SIG-M5 treated with dmso at 0.1 percent for 504 hours (cell line): ENCODE measurements at regions not wholly inside any gene's neighbourhood (a gene's known extent, or its start where the extent isn't known, plus 50 kb on each side); places are given as distances from the start of the nearest gene placed in this dataset.
"Not testable (repeated sequence)": the region's sequence is repeated elsewhere in the genome, so short reads cannot be mapped to it uniquely, and the experiment has no call there.

ENCODE experiments used
- DNase-seq: peaks from one replicate; lab custom pipeline; 2025; ENCODE audit not compliant: unreplicated experiment; lab: John Stamatoyannopoulos, UW

DNA sequence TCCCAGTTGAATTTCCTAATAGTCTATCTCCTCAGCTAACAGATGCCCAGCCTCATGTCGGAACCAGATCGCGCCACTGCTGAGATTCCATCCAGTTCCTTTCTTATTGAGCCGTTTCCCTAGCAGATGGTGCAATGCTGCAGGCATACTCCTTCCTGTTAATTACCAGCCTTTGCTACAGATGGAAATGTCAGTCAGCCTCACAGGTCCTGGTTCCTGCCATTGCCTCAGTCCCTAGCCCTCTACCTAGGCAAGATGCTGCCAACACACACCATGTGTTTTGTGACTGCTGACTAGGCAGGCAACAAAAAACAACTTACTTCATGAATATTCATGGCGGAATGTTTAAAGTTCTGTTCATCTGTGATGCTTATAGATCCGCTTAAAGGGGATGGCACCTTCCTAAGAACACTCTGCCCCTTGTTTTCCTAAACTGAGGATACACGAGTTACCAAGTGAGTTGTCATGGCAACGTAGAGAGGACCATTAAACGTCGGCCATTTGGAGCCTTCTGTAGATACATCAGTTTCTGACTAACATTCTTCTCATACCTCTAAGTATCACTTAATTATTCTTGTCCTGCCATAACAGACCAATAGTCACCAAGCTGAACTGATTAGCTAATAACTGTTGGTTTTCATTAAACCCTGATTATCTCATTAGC, 749.5 kb downstream of the RNF144A start:
- no peak for DNase-seq

DNA sequence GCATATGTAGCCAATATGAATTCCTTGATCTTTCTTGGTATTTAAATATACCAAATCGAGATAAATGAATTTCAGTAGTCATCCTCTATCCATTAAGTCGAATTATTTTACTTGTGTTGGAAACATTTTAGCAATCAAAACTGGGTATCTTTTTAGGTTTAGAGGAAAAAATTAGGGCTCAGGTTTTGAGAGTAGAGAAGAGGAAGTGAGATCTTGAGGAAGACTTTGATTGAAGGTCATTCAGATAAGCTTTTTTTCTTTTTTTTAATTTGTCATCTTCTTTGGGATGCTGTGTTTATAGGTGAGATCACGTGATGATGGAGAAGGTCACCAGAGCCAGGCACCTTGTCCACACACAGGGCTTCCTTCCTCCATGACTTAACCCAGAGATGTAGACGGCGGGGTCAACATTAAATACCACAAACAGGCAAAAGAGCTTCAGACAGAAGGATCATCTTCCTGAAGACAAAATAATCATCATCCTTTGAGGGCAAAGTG, 750.1 kb downstream of the RNF144A start:
- DNase-seq: no peak

DNA sequence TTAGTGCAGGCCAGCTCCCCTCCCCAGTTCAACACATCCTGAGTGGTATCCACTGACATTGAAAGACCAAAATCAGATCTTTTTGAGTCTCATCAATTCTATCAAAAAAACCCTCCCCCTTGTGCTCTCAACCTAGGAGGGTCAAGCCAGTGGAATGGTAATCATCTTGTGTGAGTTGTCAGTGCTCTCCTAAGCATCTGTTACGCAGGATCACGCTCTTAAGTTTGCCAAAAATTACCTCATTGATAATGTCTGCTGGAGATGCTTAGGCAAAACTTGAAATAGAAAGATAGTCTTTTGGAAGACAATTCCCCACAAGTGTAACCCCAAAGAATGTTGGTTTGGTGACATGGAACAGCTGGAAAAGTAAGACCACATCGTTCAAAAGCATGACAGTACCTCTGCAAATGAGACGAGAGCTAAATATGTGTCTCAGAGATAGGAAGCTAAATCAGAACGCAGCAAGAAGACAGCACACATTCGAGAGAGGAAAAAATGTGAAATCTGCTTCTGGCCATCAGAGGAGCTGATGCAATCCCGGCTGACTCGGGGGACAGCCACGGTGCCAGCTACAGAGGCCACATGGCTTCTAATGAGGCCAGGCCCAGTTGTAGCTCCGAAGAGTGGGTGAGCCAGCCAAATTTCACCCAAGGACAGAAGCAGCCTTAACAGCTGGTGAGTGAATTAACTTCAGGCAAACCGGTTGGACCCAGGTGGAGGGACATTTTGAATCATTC, 753.9 kb downstream of the RNF144A start:
- no peak for DNase-seq

DNA sequence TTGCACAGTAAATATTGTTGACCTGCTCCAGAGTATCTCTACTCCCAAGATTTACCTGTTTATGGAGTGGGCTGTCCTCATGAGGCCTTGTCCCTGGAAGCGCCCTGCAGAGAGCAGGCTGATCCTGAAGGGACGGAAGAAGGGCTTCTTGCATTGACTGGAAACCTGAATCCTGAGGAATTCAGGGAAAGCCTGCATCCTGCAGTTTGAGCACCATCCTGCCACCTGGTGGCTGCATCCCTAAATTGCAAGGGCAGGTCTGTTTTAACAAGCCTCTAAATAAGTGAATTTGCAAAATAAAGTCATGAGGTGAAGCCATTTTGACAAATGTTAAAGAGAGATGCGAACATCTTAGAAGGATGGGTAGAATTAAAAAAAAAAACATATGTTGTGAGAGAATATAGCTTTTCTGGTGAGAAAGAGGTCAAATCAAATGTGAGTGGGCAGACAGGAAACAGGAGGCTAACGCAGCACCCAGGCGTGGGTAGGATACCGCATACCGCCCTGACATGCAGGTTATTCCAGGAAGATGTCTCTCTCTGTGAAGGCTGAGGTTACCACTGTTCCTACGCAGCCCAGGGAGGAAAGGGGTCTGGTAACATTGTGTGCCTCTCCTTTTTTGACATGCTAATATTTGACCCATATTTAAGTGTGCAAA, 754.9 kb downstream of the RNF144A start:
- no peak for DNase-seq

DNA sequence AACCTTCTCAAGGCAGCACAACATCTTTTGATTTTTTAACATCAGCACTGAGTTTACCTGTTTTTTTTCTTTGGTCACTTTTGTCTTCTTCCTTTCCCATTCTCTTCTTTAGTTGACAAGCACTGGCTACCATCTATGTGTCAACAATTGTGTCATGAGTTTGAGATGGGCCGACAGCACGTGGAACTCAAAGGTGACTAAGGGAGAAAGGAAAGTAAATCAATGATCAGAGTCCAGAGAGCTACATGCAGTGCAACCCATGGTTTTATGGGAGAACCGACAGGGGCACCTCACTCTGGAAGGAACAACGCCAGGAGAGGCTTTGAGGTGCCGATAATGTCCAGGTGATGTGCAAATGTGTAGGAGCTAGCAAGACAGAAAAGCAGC, 755.5 kb downstream of the RNF144A start:
- DNase-seq: no peak

DNA sequence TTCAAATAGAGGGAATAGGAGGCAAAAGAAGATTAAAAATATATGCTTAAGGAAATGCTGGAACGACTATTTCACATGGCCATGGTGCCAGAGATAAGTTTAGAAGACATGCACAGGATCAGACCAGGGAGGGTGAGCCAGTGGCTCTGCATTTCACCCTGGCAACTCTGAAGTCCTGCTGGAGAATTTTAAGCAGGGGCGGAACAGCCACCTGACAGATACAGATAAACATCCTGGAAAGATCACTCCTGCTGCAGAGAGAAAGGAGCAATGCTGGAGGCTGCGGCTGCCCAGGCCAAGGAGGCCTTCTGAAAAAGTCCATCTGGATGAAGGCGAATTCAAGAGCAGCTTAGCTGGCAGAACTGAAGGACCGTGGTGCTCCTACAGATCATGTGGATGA, 755.9 kb downstream of the RNF144A start:
- no peak for DNase-seq

DNA sequence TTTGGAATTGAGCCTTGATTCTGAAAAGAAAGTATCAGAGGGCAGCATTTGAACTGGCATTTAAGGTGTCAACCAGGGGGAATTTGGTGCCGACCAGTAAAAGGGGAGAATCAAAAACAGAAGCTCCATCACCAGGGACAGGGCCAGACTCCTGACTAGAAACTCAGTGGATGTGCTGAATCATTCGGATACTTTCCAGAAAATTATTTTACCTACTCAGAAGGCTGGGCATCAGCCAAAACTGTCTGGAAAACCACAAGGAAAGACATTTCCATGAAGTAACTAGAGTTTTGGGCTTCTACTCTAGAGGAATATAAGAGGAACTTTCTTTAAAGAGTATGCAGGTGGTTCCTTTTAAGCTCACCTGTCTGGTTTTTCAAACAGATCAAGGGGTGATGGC, 756.6 kb downstream of the RNF144A start:
- no peak for DNase-seq

DNA sequence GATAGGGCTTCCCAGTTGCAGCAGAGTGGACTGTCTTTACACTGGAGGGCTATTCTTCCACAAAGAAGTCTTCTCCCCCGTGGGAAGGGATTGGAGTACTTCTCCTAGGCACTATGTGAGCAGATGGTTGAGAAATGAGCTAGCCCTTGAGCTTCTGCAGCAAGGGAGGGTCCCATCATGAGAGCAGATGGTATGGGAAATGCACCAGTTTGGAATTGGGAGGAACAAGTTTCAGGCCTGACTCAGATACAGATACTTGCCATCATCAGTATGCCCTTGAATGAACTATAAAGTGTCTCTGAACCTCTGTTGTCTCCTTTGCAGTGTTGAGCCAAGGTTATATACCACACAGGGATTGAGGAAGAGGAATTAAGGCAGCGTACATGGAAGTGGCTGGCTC, 757.4 kb downstream of the RNF144A start:
- no peak for DNase-seq

DNA sequence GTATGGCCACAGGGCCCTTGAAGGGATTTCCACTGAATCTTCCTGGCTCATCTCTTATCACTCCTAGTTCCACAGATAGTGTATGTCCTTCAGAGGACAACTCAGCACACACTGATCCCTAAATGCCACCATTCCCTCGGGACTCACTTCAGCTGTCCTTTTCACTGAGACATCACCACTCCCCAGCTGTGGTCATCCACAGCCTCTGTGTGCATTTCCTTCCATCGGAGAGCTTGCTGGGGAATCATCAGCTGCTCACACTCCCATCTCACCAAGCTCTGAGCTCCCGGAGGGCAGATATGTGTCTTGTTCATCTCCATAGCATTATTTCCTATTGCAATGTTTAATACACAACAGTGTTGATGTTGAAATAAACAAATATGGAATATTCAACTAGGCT, 759.5 kb downstream of the RNF144A start:
- DNase-seq: no peak

DNA sequence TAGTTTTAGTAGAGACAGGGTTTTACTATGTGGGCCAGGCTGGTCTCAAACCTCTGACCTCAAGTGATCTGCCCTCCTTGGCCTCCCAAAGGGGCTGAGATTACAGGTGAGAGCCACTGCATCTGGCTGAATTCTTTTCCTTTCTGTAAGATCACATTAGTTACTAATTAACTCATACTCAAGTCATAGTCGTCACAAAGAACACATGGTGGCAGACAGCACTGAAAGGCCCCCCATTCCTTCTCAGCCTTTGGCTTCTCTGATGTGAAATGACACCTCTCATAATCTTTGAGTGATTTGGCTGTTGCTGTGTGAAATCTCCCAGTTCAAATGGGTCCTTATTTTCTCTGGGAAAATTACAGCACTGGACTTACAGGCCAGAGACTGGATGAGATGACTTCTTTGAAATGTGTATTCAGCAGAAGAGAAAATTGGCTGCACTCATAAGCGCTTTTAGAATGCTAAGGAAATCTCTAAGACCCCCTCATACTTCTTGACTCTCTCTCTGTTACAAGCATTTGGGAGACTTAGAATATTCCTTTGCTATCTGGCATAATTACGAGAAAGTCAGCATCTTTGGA, 764.8 kb downstream of the RNF144A start:
- no peak for DNase-seq

DNA sequence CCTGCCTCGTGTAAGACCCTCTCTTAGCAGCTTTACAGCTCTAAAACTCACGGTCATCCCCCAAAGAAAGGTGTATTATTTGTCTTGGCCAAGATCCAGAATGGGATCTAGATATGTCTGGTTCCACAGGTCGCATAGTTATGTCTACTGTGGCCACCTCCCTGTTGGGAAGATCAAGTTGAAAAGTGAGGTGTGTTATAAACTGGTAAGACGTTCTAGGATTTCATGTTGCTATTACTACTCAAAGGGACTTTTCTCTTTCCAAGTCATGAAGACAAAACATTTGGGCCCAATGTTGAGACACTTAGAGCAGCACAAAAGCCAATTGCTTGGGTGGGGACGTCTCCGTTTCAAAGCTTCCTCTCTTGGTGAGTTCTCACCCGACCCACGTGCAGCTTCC, 766.0 kb downstream of the RNF144A start:
- DNase-seq: no peak

DNA sequence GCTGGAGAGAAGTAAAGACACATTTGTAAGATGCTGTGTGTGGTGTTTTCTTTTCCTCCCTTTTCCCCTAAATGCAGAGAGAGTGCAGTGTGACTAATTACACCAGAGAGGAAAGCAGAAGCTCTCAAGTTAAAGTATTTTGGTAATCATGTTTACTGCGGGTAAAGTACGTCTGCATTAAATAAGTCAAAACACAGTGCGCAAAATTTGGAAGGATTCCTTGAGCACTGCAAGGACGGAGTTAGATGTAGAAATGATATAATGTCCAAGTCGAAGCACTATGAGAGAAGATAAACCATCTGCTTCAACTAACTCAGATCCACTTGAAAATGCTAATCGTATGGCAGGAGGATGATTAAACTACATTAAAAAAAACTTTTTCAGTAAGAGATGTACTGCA, 766.5 kb downstream of the RNF144A start:
- DNase-seq: no peak

DNA sequence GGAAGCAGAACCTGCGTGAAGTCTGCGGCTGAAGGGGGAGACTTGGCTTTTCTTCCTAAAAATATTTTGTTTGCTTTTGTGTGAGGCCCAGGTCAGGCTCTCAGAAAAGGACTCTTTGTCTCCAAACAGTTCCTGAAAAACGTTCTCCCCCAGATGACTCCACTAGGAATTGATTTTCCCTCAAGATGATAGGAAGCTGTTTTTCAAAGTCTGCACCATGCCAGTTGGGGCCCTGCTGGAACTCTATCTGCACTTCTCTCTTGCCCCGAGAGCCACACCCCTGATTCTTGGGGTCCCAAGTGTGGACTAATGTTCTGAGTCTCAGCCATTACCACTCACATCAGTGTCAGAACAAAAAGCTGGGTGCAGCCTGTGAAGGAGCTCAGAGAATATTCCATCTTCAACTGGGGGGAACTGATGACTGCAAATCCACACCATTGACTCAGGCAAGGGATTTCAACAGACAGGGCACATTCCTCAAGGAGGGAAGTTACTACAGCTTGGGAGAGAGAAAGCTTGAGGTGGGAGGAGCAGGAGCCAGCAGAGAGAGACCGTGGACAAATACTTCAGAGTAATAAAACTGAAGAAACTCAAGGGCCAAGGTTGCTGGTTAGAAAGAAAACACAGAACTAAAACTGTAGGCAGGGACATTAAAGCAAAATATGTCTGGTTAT, 768.3 kb downstream of the RNF144A start:
- DNase-seq: no peak

DNA sequence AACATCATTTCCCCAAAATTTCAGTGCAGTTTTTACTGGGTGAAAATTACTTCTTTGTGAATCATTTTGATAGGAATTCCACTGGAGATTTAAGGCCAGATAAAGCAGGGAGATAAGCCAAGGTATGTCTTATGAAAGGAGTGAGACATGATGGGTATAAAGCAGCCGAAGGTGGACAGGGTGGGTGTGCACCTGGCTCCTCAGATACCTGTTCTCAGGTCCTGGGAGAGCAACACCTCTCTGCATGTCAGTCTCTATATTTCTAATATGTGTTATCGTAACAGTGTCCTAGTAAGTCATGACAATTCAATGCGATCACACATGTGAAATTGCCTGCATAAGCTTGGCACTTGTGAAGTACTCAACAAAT, 768.8 kb downstream of the RNF144A start:
- DNase-seq: no peak

DNA sequence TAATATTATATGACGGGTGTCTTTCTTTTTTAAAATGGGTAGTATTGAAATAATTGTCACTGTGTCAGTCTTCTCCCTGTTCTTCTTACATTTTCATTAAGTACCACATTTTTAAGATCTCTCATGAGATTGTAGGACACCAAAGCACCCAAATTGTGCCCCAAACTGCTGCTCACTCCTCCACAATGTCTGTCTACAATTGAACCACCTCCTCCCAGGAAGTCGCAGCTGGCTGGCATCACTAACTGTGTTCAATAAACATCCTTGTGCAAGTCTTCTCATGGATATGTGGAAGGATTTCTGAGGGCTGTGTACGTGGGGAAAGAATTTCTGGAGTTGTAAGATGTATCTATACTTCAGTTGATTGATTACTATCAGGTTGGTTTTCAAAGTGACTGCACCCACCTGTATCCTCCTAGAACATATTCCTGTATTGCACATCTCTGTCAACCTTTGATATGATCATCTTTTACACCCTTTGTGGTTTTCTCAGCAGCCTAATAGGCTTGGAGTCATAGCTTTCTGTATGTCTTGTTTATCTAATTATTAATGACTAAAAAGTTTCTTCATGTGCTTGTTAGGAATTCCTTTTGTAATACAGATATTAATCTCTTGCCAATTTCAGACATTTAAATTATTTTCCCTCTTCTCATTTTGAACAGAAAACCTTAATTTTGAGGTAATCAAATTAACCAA, 774.9 kb downstream of the RNF144A start:
- no peak for DNase-seq

DNA sequence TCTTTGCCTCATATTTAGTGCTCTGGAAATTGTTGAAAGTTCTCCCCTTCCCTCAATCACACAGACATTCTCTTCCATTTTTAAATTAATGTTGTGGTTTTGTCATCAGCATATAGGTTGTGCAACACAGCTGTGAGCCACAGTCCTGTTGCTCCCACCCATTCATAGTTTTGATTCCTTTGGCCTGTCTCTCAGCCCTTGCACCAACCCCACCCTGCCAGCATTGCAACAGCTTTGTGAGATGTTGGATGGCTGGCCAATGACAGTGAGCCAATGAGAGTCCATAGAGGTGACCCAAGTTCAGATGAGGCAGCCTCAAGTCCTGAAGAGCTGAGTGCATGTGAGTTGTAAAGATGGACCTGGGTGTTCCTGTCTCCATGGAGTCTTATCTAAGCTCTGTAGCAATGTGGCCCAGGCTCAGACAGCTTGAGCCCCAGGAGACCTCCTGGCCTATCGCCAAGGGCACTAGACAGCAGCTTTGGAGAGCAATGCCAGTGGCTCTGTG, 775.5 kb downstream of the RNF144A start:
- no peak for DNase-seq

DNA sequence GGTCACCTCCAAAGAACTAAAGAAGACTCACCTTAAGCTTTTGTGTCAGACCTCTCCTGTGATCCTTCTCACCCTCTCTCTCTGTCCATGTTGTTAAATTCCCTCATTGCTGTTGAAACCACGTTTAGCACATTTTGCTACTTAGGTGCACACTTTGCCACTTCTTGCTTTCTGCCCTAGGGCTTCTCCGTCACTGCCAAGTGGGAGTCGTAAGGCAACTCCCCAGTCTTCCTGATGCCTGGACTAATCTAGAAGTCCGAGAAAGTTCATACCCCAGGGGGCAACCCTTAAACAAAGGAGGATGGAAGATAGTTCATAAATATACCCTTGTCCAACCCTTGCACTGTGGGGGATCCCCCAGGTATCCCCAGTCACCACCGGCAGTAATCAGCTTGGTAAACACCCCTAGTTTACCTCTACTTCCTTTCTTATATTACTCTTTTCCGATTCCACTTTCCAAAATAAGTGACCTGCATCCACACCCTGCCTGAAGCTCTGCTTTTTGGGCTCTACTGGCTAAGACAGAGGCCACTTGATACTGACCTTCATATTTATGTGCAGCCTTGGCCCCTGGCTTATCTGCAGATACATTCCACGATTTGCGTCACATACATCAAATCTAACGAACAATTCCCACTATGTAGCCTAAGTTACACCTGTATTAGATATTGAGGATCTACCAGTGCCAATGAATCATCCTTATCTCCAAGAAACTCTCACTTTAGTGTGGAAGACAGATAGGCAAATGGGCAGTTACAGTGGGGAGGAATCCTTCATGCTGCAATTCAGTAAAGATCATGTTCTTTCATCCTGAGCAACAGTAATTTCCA, 776.2 kb downstream of the RNF144A start:
- DNase-seq: no peak

DNA sequence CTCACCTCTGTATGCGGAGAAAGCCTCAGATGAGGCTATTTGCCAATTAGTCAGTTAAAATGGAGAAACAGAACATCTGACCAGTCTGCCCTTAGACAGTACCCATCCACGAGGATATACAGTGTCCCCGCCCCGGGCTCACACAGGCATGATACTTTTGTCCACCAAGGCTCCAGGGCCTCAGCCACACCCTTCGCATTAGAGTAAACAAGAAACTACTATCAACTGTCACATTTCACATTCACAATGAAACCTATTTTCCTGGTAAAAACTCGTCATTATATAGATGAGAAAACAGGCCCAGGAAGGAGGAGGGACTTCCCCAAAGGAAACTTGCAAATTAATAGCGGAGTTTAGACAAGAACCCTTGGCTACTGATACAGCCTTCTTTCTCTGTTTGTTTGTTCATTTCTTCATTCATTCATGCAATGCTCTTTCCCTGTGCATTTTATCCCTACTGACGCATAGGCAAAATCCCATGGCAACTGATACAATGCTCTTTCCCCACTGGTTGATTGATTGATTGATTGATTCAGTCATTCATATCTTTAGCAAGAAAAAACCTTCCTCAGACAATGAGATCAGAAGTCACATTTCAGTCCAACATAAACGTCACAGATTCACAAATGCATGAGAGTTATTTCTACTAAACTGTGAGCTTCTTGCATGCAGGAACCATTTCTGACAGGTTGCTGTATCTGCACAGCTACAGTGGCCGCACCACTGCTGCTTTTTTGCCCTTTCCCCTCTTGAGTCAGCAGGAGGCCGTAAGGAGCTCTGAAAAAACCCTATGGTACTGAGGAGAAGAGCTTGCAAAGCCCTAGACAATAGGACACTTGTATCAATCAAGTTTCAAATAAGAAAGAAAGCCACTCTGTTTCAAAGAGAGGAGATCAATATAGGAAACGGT, 777.1 kb downstream of the RNF144A start:
- DNase-seq: no peak

DNA sequence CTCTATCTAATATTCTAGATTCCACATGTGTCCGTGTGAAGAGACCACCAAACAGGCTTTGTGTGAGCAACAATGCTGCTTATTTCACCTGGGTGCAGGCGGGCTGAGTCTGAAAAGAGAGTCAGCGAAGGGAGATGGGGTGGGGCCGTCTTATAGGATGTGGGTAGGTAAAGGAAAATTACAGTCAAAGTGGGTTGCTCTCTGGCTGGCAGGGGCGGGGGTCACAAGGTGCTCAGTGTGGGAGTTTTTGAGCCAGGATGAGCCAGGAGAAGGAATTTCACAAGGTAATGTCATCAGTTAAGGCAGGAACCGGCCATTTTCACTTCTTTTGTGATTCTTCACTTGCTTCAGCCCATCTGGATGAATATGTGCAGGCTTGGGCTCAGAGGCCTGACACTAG, 779.3 kb downstream of the RNF144A start:
- DNase-seq: not testable (repeated sequence)
